HL-60 (cell line): ENCODE measurements at regions not wholly inside any gene's neighbourhood (a gene's known extent, or its start where the extent isn't known, plus 50 kb on each side); places are given as distances from the start of the nearest gene placed in this dataset.
A peak's percentile ranks its signal among the peaks of the same experiment; 100 is the strongest.

ENCODE experiments used
- DNase-seq, 2 experiments: peaks; one replicate each; pipeline ENCODE4 v3.0.0-alpha.2; 2010 to 2020; ENCODE audit warnings: low read depth in 1 of 2, low spot score in 1 of 2
- H3K27ac ChIP-seq: fragments of 250-450 bp; sonication (Bioruptor Pico); replicated peaks from 2 replicates; pipeline ENCODE4 v1.5.1; 2020; ENCODE audit warnings: mild to moderate bottlenecking, moderate library complexity
- H3K27me3 ChIP-seq: fragments of 250-450 bp; sonication (Bioruptor Pico); 2 replicates; pipeline ENCODE4 v1.5.1; 2021; ENCODE audit warnings: mild to moderate bottlenecking, moderate library complexity; ENCODE audit not compliant: insufficient read depth, poor library complexity, severe bottlenecking
- H3K4me3 ChIP-seq: replicated peaks from 2 replicates; pipeline ENCODE4 v1.5.1; 2011; ENCODE audit warnings: mild to moderate bottlenecking, control low read depth, low read length; ENCODE audit not compliant: insufficient read depth
- CTCF ChIP-seq: IDR thresholded peaks from one replicate; pipeline ENCODE4 v1.5.1; 2011; ENCODE audit warnings: low read length, control low read depth, inconsistent platforms; ENCODE audit not compliant: insufficient read depth
- GABPA ChIP-seq: IDR thresholded peaks from 2 replicates; pipeline ENCODE4 v1.6.1; 2012; ENCODE audit warnings: low read depth
- POLR2AphosphoS5 ChIP-seq: IDR thresholded peaks from 2 replicates; pipeline ENCODE4 v1.6.1; 2012; ENCODE audit warnings: low read depth
- REST ChIP-seq: IDR thresholded peaks from 2 replicates; pipeline ENCODE4 v1.6.1; 2012; ENCODE audit warnings: low read depth; ENCODE audit not compliant: insufficient replicate concordance
- SPI1 ChIP-seq: IDR thresholded peaks from 2 replicates; pipeline ENCODE4 v1.6.1; 2012; ENCODE audit warnings: low read depth, mild to moderate bottlenecking, borderline replicate concordance

- TF ChIP-seq GABPA (no peak), SPI1 (no peak)
- Histone ChIP-seq H3K4me3 (no peak overlapping the region), H3K27ac (no peak overlapping the region)
These were observed 81.3 kb upstream of the RESF1 start for GRCh38 chr12:31877884-31878283.

GRCh38 chr12:31876568-31877424 lies 82.4 kb upstream of the RESF1 start:
- TF ChIP-seq SPI1 (peak; percentile 58; the same call in 1 of the 2 replicates), GABPA (peak; percentile 40; the same call in 1 of the 2 replicates), POLR2AphosphoS5 (peak; percentile 40; the same call in 1 of the 2 replicates), CTCF (no peak), REST (no peak)
- H3K4me3 ChIP-seq, result no peak overlapping the region
- peak in 1 of 2 experiments; percentile 83 for DNase-seq
- peak overlapping the region; percentile 68 for H3K27ac ChIP-seq
- H3K27me3 ChIP-seq, result no peaks in the 10 kb centered on the region

More at GRCh38 chr12:31877884-31878283, 81.3 kb upstream of the RESF1 start:
- DNase-seq, result no peak
- H3K27me3 ChIP-seq, result no peaks in the 10 kb centered on the region

- no peaks in the 10 kb centered on the region for H3K27me3 ChIP-seq
- no peak overlapping the region for H3K4me3 ChIP-seq
- no peak for DNase-seq
- H3K27ac ChIP-seq, result peak overlapping the region; percentile 68; the same call in 1 of the 2 replicates
- no peak for TF ChIP-seq POLR2AphosphoS5
- no peak for TF ChIP-seq CTCF
- no peak for TF ChIP-seq GABPA
- no peak for TF ChIP-seq REST
- no peak for TF ChIP-seq SPI1
These were observed 83.6 kb upstream of the RESF1 start for GRCh38 chr12:31875609-31875964.

- no peak for TF ChIP-seq SPI1
- TF ChIP-seq REST, result no peak
- no peak for TF ChIP-seq CTCF
- no peak for TF ChIP-seq GABPA
- TF ChIP-seq POLR2AphosphoS5, result no peak
- peak overlapping the region; percentile 68; the same call in 1 of the 2 replicates for H3K27ac ChIP-seq
- no peaks in the 10 kb centered on the region for H3K27me3 ChIP-seq
- peak; percentile 13 to 47 for DNase-seq
- no peak overlapping the region for H3K4me3 ChIP-seq
These were observed 84.1 kb upstream of the RESF1 start for GRCh38 chr12:31874961-31875608.
